Activated CD4-positive, alpha-beta memory T cell treated with anti-CD3 and anti-CD28 coated beads for 36 hours (primary cell): ENCODE measurements at regions not wholly inside any gene's neighbourhood (a gene's known extent, or its start where the extent isn't known, plus 50 kb on each side); places are given as distances from the start of the nearest gene placed in this dataset.
"Not testable (repeated sequence)": the region's sequence is repeated elsewhere in the genome, so short reads cannot be mapped to it uniquely, and the experiment has no call there.

Source experiments
- CTCF ChIA-PET: fragments of 350-600 bp; sonication (Branson Sonifier 250); formaldehyde crosslinking; loops from one replicate; lab custom pipeline; 2021; ENCODE audit warnings: antibody characterized with exemption, inconsistent platforms; lab: Charles Lee
- POLR2A ChIA-PET: fragments of 350-600 bp; sonication (Branson Sonifier 250); formaldehyde crosslinking; loops from one replicate; lab custom pipeline; 2021; ENCODE audit warnings: antibody characterized with exemption; lab: Charles Lee
- DNase-seq: peaks from one replicate; pipeline ENCODE4 v3.0.0-alpha.2; 2020
- H3K27ac Mint-ChIP-seq: one replicate; pipeline ENCODE4 v1.8.0; 2021; ENCODE audit warnings: mixed read lengths
- H3K27me3 Mint-ChIP-seq: one replicate; pipeline ENCODE4 v1.8.0; 2021; ENCODE audit warnings: mixed read lengths
- H3K36me3 Mint-ChIP-seq: one replicate; pipeline ENCODE4 v1.8.0; 2021; ENCODE audit warnings: mixed read lengths
- H3K4me1 Mint-ChIP-seq: one replicate; pipeline ENCODE4 v1.8.0; 2021; ENCODE audit warnings: low read depth, mixed read lengths
- H3K4me3 Mint-ChIP-seq: one replicate; pipeline ENCODE4 v1.8.0; 2021; ENCODE audit warnings: mild to moderate bottlenecking, mixed read lengths
- H3K9me3 Mint-ChIP-seq: one replicate; pipeline ENCODE4 v1.8.0; 2021; ENCODE audit warnings: mixed read lengths
- intact Hi-C: fragments of 100-400 bp; cut with micrococcal nuclease; formaldehyde crosslinking; loops from one replicate; pipeline ENCODE4 v1.15.1; 2023

DNA sequence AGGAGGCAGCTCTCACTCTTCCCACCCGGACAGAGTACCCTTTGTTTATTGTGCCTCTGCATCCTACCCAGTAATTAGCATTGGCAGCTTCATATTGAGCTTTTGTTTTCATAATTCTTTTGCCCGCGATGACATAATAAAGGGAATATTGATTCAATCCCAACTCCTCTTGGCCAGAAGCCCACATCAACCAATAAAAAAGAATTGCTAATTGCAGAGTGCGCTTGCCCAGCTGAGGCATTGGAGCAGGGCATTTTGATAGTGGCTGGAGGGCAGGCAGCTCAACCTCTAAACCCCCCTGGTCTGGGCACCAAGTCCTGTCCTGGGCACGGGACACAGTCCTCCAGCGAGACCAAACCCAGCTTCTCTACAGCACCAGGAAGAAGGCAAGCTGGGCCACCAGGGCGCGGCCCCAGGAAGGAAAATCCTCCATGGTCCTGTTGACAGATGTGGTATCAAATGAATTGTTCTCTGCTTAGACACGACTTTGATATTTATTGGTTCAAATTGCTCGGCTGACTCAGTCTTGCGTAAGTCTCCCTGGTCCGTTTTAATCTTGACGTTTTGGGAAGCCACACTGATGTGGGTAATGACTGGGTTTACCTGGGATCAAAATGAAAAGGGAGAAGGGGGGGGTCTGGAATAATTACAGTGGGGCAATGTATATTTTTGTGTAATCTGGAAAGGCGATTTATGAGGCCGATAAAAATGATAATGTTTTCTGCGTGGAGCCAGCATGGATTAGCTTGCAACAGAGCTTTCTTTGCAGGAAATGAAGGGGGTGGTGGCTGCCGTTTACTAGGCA is 220.7 kb upstream of the MSX2 start:
- intact Hi-C loops, result no loop called here
- no peak for DNase-seq
- H3K4me3 Mint-ChIP-seq, result no peak overlapping the region
- no peaks in the 10 kb centered on the region for H3K4me1 Mint-ChIP-seq
- no peak overlapping the region for H3K27ac Mint-ChIP-seq
- peaks cover 14% of the 10 kb centered on the region for H3K9me3 Mint-ChIP-seq
- H3K36me3 Mint-ChIP-seq, result no peaks in the 10 kb centered on the region
- CTCF ChIA-PET, result interaction anchor here (1.0 kb wide), 1 partner anchor 84 kb away, joined by 3 read pairs; no protein-coding TSS in a partner anchor
- POLR2A ChIA-PET, result no interaction called here
- H3K27me3 Mint-ChIP-seq, result no peaks in the 10 kb centered on the region

DNA sequence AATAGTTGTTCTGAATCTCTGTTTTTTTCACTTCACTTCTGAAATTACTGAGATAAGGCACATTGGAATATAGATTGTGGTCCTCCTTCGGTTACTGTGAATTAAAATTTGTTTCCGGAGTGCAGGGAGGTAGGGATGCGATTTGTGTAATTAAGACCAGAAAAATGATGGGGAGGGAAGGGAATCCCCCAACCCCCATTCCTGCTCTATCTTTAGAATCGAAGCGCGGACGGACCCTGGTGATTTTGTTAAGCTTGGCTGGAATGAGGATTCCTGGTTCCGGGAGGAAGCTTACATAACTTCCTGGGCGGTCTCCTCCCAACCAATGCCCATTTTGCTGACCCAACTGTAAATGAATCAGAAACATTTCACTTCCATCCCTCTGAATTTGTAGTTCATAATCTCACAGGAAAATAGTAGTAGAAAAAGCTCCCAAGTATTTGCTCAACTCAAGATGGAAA is 220.1 kb upstream of the MSX2 start:
- H3K36me3 Mint-ChIP-seq, result no peaks in the 10 kb centered on the region
- no peaks in the 10 kb centered on the region for H3K27me3 Mint-ChIP-seq
- ChIA-PET POLR2A (no interaction called here), CTCF (interaction anchor here (1.0 kb wide), 1 partner anchor 85 kb away, joined by 3 read pairs; no protein-coding TSS in a partner anchor)
- no peak for DNase-seq
- no peak overlapping the region for H3K27ac Mint-ChIP-seq
- intact Hi-C loops, result no loop called here
- H3K4me1 Mint-ChIP-seq, result no peaks in the 10 kb centered on the region
- H3K9me3 Mint-ChIP-seq, result peaks cover 9% of the 10 kb centered on the region
- no peak overlapping the region for H3K4me3 Mint-ChIP-seq

DNA sequence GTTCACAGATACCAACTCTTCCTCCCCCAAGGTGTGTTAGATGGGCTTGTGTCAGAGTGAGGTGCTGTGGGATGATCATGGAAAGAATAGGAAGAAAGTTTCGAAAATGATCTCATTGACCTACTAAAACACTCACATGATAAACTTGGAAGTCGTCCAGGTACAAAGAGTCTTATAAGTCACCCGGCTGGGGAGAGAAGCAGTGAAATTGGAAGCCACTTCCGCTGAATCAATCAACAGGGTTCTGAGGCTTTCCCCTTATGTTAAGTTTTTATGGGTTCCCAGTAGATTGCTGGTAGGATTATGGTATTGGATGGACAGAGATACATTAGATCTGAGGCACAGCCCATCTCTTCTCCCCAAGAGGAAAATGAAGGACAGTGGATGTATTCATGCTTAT is 218.8 kb upstream of the MSX2 start:
- Mint-ChIP-seq H3K27ac (no peak overlapping the region), H3K4me3 (no peak overlapping the region), H3K27me3 (peaks cover 4% of the 10 kb centered on the region), H3K36me3 (no peaks in the 10 kb centered on the region), H3K9me3 (no peaks in the 10 kb centered on the region), H3K4me1 (no peaks in the 10 kb centered on the region)
- intact Hi-C loops, result no loop called here
- CTCF ChIA-PET, result no interaction called here
- POLR2A ChIA-PET, result no interaction called here
- no peak for DNase-seq

DNA sequence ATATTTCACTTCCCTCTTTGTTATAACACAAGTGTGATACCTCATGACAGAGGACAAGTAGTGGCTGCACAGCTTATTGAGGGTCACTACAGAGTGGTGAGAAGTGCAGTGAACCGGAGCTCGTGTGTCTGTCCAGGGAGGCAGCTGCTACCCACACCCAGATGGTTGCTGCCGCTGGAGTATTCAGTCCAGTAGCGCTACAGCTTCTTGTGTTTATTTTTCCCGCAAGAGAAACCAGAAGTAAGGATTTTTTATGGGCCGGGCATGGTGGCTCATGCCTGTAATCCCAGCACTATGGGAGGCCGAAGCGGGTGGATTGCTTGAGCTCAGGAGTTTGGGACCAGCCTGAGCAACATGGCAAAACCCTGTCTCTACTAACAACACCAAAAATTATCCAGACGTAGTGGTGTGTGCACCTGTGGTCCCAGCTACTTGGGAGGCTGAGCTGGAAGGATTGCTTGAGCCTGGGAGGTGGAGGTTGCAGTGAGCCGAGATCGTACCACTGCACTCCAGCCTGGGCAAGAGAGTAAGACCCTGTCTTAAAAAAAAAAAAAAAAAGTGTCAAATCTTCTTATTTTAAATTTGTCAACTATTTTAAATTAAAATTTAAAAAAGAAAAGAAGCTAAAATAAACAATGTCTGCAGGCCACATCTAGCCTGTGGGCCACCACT is 213.5 kb upstream of the MSX2 start:
- H3K4me1 Mint-ChIP-seq, H3K27ac Mint-ChIP-seq, H3K4me3 Mint-ChIP-seq, POLR2A ChIA-PET, intact Hi-C loops, H3K27me3 Mint-ChIP-seq, DNase-seq, H3K36me3 Mint-ChIP-seq, H3K9me3 Mint-ChIP-seq: not testable (repeated sequence)
- CTCF ChIA-PET, result interaction anchor here (0.9 kb wide), 1 partner anchor 200 kb away, joined by 3 read pairs; no protein-coding TSS in a partner anchor

DNA sequence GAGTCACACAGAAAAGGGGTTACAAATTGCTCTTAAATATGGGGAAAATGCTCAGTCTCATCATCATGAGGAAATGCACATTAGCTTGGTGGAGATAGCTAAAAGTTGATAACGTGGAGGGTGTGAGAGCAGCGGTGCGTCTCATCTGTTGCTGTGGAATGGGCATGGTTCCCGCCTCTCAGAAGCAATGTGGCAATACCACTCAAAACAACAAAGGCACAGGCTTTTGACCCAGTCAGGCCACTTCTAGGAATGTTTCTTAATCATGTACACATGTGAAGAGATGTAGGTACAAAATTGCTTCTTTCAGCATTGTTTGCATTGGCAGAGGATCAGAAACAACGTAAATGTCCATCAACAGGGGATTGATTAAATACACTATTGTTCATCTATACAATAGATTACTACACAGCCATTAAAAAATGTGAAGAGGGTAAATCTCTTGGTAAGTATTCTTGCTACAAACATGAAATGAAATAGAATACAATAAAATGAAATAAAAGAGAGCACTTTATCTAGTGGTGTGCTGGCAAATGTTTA is 212.6 kb upstream of the MSX2 start:
- Mint-ChIP-seq H3K9me3 (no peaks in the 10 kb centered on the region), H3K4me1 (no peaks in the 10 kb centered on the region), H3K4me3 (no peak overlapping the region), H3K27ac (no peak overlapping the region), H3K36me3 (no peaks in the 10 kb centered on the region), H3K27me3 (peaks cover 4% of the 10 kb centered on the region)
- intact Hi-C loops, result no loop called here
- ChIA-PET CTCF (no interaction called here), POLR2A (no interaction called here)
- no peak for DNase-seq

DNA sequence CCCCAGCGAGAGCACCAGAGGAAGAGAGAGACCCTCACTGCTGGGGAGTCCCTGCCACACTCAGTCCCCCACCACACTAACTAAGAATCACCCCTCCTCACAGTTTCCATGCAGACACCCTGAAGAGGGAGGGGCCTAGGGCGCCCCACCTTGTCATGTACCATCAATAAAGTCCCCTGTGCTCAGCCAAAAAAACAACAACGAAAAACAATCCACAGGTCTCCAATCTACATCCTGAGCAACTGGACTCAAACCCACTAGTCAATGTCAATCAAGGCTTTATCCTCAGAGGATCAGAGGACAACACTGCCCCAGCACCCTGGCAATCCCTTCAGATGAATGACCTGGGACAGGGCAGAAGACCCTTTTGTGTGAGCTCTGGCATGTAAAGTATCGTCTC is 210.1 kb upstream of the MSX2 start:
- ChIA-PET POLR2A (no interaction called here), CTCF (no interaction called here)
- H3K27ac Mint-ChIP-seq, result no peak overlapping the region
- intact Hi-C loops, result no loop called here
- peaks cover 6% of the 10 kb centered on the region for H3K27me3 Mint-ChIP-seq
- H3K4me1 Mint-ChIP-seq, result no peaks in the 10 kb centered on the region
- no peaks in the 10 kb centered on the region for H3K36me3 Mint-ChIP-seq
- DNase-seq, result no peak
- H3K4me3 Mint-ChIP-seq, result no peak overlapping the region
- no peaks in the 10 kb centered on the region for H3K9me3 Mint-ChIP-seq

DNA sequence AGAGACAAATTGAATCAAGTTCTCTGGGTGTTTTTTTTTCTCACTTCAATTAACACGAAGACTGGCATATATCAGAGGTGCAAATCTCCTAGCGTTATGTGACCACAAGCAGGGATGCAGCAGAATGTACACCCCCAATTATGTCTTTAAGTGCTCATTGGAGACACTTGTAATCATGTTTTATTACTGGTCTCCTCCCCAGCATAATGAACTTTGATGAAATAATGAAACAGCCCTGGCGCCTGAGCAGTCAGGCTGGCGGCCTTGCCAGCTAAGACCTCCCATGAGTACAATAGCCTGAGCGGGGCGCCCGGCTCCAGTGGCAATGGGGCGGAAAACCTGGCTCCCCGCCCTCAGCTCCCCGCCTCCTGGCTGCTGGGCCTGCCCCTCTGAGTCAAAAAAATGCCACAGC is 209.4 kb upstream of the MSX2 start:
- Mint-ChIP-seq H3K27ac (no peak overlapping the region), H3K9me3 (no peaks in the 10 kb centered on the region), H3K36me3 (no peaks in the 10 kb centered on the region), H3K4me3 (no peak overlapping the region), H3K27me3 (peaks cover 6% of the 10 kb centered on the region), H3K4me1 (no peaks in the 10 kb centered on the region)
- intact Hi-C loops, result no loop called here
- DNase-seq, result no peak
- ChIA-PET POLR2A (no interaction called here), CTCF (no interaction called here)

DNA sequence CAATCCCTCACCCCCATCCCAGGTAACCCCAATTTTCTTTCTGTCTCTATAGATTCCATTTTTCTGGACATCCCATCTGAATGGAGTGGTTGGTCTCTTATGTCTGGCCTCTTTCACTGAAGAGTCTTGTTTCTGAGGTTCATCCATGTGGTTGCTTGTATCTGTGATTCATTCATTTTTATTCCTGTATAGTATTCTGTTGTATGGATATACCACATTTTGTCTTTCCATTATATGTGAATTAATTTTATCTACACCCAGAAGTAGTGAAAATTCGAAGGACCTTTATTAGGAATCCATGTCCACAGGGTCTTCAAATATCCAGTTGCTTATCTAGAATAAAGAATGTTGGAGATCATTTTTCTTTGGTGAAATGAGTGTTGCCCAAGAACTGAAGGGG is 207.6 kb upstream of the MSX2 start:
- DNase-seq, result no peak
- Mint-ChIP-seq H3K27ac (no peak overlapping the region), H3K4me3 (no peak overlapping the region), H3K27me3 (peaks cover 2% of the 10 kb centered on the region), H3K4me1 (no peaks in the 10 kb centered on the region), H3K36me3 (no peaks in the 10 kb centered on the region), H3K9me3 (no peaks in the 10 kb centered on the region)
- intact Hi-C loops, result no loop called here
- ChIA-PET CTCF (no interaction called here), POLR2A (no interaction called here)

DNA sequence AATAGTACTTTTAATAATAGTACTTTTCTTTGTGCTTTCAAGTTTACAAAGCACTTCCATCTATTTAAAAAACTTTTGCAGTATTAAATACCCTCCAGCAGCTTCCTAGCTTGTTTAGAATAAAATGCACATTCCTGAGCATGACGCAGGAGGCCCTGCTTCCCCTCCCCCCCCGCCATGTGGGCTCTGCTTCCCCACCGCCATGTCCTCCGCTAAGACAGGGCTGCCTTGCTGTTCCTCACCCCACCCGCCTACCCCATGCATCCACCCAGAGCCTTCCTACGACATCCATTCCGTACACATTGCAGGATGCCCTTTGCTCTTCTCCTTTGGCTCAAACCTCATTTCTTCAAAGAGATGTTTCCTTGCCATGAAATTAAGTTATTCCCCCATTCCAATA is 205.9 kb upstream of the MSX2 start:
- H3K4me1 Mint-ChIP-seq, result no peaks in the 10 kb centered on the region
- CTCF ChIA-PET, result no interaction called here
- no peak overlapping the region for H3K4me3 Mint-ChIP-seq
- no peaks in the 10 kb centered on the region for H3K9me3 Mint-ChIP-seq
- H3K27ac Mint-ChIP-seq, result no peak overlapping the region
- POLR2A ChIA-PET, result no interaction called here
- H3K27me3 Mint-ChIP-seq, result peaks cover 2% of the 10 kb centered on the region
- intact Hi-C loops, result no loop called here
- no peaks in the 10 kb centered on the region for H3K36me3 Mint-ChIP-seq
- DNase-seq, result no peak

DNA sequence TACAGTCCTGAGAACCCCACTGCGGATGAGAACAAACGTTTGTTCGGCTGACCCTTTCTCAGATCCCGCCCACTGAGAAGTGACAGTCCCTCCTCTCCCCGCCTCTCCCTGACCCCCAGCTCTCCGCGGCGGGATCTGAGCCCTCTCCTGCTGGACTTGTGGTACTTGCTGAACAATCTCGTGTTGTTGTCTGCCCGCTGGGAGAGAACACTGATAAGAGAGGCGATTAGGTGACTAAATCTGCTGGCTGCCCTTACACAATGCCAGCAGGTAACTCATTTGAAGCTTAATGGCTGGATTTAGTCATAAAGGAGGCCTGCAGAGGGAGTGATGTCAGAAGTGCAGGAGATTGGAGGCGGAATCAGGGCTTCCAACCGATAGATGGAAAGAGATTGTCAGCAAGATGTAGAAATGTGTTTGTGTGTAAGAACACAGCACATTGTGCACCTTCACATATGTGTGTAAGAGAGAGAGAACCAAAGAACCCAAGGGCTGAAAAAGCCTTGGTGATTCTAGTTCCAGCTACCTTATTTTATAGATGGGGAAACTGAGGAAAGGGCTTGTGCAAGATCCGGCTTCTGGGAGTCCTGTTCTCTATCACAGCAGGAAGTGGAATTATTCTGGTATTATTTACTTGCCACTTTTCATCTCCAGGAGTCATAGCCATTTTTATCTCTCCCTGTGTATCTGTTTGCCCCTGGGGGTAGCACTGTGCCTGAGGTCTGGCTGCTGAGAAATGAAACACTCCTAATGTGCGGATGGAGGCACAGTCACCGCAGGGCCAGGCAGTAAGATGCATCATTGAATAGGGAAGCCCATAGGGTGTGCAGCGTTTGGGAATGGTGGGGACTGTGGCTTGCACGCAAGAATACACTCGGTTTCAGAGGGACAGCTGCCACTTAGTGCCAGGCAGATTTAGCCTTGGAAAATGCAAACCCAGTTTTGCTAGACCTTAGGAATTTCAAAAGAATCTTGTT is 203.7 kb upstream of the MSX2 start:
- POLR2A ChIA-PET, result no interaction called here
- Mint-ChIP-seq H3K27me3 (peaks cover 2% of the 10 kb centered on the region), H3K36me3 (no peaks in the 10 kb centered on the region), H3K4me3 (no peak overlapping the region), H3K9me3 (no peaks in the 10 kb centered on the region), H3K27ac (no peak overlapping the region), H3K4me1 (no peaks in the 10 kb centered on the region)
- no peak for DNase-seq
- intact Hi-C loops, result no loop called here
- CTCF ChIA-PET, result no interaction called here

DNA sequence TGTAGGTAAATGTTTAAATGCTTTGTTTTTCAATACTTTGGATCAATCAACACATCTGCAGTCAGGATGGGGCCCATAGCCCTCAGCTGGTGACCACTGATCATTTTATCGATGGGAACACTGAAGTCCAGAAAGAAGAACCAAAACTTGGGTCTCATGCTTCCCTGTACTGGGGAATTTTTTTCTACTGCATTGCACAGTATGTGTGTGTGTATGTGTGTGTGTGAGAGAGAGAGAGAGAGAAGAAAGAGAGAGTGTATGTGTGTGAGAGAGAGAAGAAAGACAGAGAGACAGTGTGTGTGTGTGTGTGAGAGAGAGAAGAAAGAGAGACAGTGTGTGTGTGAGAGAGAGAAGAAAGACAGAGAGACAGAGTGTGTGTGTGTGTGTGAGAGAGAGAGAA is 202.9 kb upstream of the MSX2 start:
- intact Hi-C loops, result no loop called here
- Mint-ChIP-seq H3K4me3 (no peak overlapping the region), H3K27me3 (peaks cover 2% of the 10 kb centered on the region), H3K27ac (no peak overlapping the region), H3K9me3 (no peaks in the 10 kb centered on the region), H3K36me3 (no peaks in the 10 kb centered on the region), H3K4me1 (no peaks in the 10 kb centered on the region)
- POLR2A ChIA-PET, result no interaction called here
- CTCF ChIA-PET, result no interaction called here
- no peak for DNase-seq
